ENCODE measurements at regions not wholly inside any gene's neighbourhood (a gene's known extent, or its start where the extent isn't known, plus 50 kb on each side); places are given as distances from the start of the nearest gene placed in this dataset.

DNA sequence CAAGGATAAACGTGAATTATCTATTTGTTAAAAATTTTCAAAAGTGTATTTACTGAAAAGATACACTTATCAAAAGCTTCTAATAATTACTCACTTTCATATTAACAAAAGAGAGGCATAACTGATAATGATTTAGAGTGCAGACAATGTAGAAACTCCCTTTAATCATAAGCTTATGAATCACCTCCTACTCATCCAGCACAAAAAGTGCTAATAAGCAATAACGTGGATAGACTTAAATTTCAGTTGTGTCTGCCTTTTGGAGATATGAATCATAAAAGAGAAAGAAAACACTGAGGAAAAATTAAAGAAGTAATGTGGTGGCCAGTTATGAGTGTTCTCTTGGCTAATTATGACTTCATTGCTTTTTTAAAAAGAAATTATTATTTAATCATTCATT, 827.6 kb upstream of the B3GALT2 start:
- TF ChIP-seq, protein P1, sequence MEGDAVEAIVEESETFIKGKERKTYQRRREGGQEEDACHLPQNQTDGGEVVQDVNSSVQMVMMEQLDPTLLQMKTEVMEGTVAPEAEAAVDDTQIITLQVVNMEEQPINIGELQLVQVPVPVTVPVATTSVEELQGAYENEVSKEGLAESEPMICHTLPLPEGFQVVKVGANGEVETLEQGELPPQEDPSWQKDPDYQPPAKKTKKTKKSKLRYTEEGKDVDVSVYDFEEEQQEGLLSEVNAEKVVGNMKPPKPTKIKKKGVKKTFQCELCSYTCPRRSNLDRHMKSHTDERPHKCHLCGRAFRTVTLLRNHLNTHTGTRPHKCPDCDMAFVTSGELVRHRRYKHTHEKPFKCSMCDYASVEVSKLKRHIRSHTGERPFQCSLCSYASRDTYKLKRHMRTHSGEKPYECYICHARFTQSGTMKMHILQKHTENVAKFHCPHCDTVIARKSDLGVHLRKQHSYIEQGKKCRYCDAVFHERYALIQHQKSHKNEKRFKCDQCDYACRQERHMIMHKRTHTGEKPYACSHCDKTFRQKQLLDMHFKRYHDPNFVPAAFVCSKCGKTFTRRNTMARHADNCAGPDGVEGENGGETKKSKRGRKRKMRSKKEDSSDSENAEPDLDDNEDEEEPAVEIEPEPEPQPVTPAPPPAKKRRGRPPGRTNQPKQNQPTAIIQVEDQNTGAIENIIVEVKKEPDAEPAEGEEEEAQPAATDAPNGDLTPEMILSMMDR (conservative IDR thresholded peaks at IDR 0.05): no peak
- TF ChIP-seq EZH2 (IDR thresholded peaks at IDR 0.05; ENCODE audit: low read depth): no peak

Data from PC-9 (cell line).